K562 (cell line): ENCODE measurements at regions not wholly inside any gene's neighbourhood (a gene's known extent, or its start where the extent isn't known, plus 50 kb on each side); places are given as distances from the start of the nearest gene placed in this dataset.
A peak's percentile ranks its signal among the peaks of the same experiment; 100 is the strongest.

ENCODE experiments used
- ATAC-seq: fragments of 200-7000 bp; cut with Tn5 transposase; 3 replicates; pipeline ENCODE4 v1.9.1; 2020; ENCODE audit warnings: moderate library complexity
- BruUV-seq: library from RNA; stranded (reverse); fragments of 400-500 nt; replicated peaks from 2 replicates; lab custom pipeline; 2021; lab: Mats Ljungman, UMichigan
- CTCF ChIA-PET: fragments of 300-600 bp; formaldehyde crosslinking; extraction: SDS; loops from one replicate; lab custom pipeline; 2021; ENCODE audit warnings: low intra/inter-chr PET ratio; lab: Yijun Ruan, JAX
- POLR2A ChIA-PET: fragments of 300-600, 350-650 bp; sonication (Branson Sonifier 250); formaldehyde crosslinking; extraction: SDS; loops from one replicate; lab custom pipeline; 2021; ENCODE audit warnings: antibody characterized with exemption, inconsistent platforms; lab: Yijun Ruan, JAX
- DNase-seq, 4 experiments: peaks; one replicate each; pipeline versions ENCODE4 v3.0.0 to v3.0.0-alpha.2; 2011 to 2018; ENCODE audit warnings: low spot score in 3 of 4, mixed read lengths in 3 of 4; ENCODE audit errors: extremely low read depth in 1 of 4
- FAIRE-seq: peaks from 2 replicates; lab custom pipeline; 2011; peaks lifted over from hg19 to GRCh38; lab: Jason Lieb, UNC
- H2AFZ ChIP-seq: 2 replicates; pipeline ENCODE4 v1.6.0; 2011; ENCODE audit warnings: low read depth, low read length, control low read depth, inconsistent platforms
- H3K27ac ChIP-seq: fragments of 200-600 bp; 3 replicates; pipeline ENCODE4 v1.8.0; 2011; ENCODE audit warnings: low read depth, mild to moderate bottlenecking, control low read depth, inconsistent platforms, low read length, moderate library complexity, mixed read lengths; ENCODE audit errors: extremely low read depth
- H3K27me3 ChIP-seq, 2 experiments: fragments of 300-600 bp in 1 of 2; 2 replicates in 1 of 2; 3 replicates in 1 of 2; pipeline versions ENCODE4 v1.6.0 to v1.8.0; 2011; ENCODE audit warnings: inconsistent platforms in 2 of 2, low read length in 2 of 2, mild to moderate bottlenecking in 1 of 2, mixed read lengths in 1 of 2, moderate library complexity in 1 of 2; ENCODE audit not compliant: control insufficient read depth in 2 of 2, insufficient read depth in 2 of 2
- H3K36me3 ChIP-seq: fragments of 300-600 bp; 3 replicates; pipeline ENCODE4 v1.8.0; 2011; ENCODE audit warnings: mild to moderate bottlenecking, low read length, inconsistent platforms; ENCODE audit not compliant: control insufficient read depth, insufficient read depth
- H3K4me1 ChIP-seq, 2 experiments: fragments of 200-600 bp in 1 of 2; replicated peaks in 1 of 2; 2 replicates in 1 of 2; 3 replicates in 1 of 2; pipeline versions ENCODE4 v1.5.1 to v1.8.0; 2011; ENCODE audit warnings: inconsistent platforms in 2 of 2, low read length in 2 of 2, mild to moderate bottlenecking in 1 of 2, mixed read lengths in 1 of 2, moderate library complexity in 1 of 2; ENCODE audit not compliant: control insufficient read depth in 2 of 2, insufficient read depth in 2 of 2
- H3K4me2 ChIP-seq: 2 replicates; pipeline ENCODE4 v1.6.1; 2011; ENCODE audit warnings: low read length, control low read depth, inconsistent platforms, mixed read lengths; ENCODE audit not compliant: insufficient read depth
- H3K4me3 ChIP-seq: fragments of 200-600 bp; sonication (generic), shearing (Covaris generic); 2 replicates; pipeline ENCODE4 v1.5.1; 2016; ENCODE audit warnings: control low read depth, inconsistent platforms
- H3K79me2 ChIP-seq: fragments of 200-600 bp; 3 replicates; pipeline ENCODE4 v1.8.0; 2011; ENCODE audit warnings: low read length, inconsistent platforms; ENCODE audit not compliant: control insufficient read depth, insufficient read depth
- H3K9ac ChIP-seq, 2 experiments: 2 replicates each; pipeline versions ENCODE4 v1.6.0 to v1.6.1; 2011; ENCODE audit warnings: low read depth in 2 of 2, low read length in 2 of 2, control low read depth in 1 of 2, inconsistent platforms in 1 of 2, mild to moderate bottlenecking in 1 of 2, mixed read lengths in 1 of 2; ENCODE audit not compliant: insufficient read depth in 1 of 2
- H3K9me1 ChIP-seq: one replicate; pipeline ENCODE4 v1.6.0; 2011; ENCODE audit warnings: inconsistent platforms, mild to moderate bottlenecking, low read length, moderate library complexity; ENCODE audit not compliant: control insufficient read depth, insufficient read depth
- H3K9me3 ChIP-seq: replicated peaks from 2 replicates; pipeline ENCODE4 v1.5.1; 2011; ENCODE audit warnings: low read depth, low read length, inconsistent platforms; ENCODE audit not compliant: control insufficient read depth, insufficient read depth
- H4K20me1 ChIP-seq: replicated peaks from 2 replicates; pipeline ENCODE4 v1.6.1; 2011; ENCODE audit warnings: low read length, inconsistent platforms, mixed read lengths; ENCODE audit not compliant: control insufficient read depth, insufficient read depth
- GATA2 ChIP-seq: sonication (generic); formaldehyde crosslinking; IDR thresholded peaks from 2 replicates; pipeline ENCODE4 v1.4.0; 2020; ENCODE audit warnings: mild to moderate bottlenecking, missing genetic modification reagents
- JUND ChIP-seq, 2 experiments: IDR thresholded peaks; 2 replicates in 1 of 2; 3 replicates in 1 of 2; pipeline ENCODE4 v1.6.1; 2011; ENCODE audit warnings: borderline replicate concordance in 2 of 2, low read depth in 2 of 2, low read length in 2 of 2, improper control_type of control experiment in 1 of 2, missing biosample characterization in 1 of 2, missing genetic modification characterization in 1 of 2, missing genetic modification reagents in 1 of 2
- MGA ChIP-seq: fragments of 450-650 bp; IDR thresholded peaks from 2 replicates; pipeline ENCODE4 v1.6.1; 2016; ENCODE audit warnings: mild to moderate bottlenecking, moderate library complexity
- NCOR1 ChIP-seq: fragments of 450-650 bp; IDR thresholded peaks from 2 replicates; pipeline ENCODE4 v1.6.1; 2016; ENCODE audit warnings: mild to moderate bottlenecking, moderate library complexity
- NFATC3 ChIP-seq: fragments of 450-650 bp; IDR thresholded peaks from 2 replicates; pipeline ENCODE4 v1.6.1; 2017; ENCODE audit warnings: mild to moderate bottlenecking
- SMAD3 ChIP-seq: fragments of 450-650 bp; formaldehyde crosslinking; conservative IDR thresholded peaks from 2 replicates; pipeline ENCODE4 v1.4.0; 2020; ENCODE audit warnings: mild to moderate bottlenecking
- TAF7 ChIP-seq: fragments of 450-650 bp; IDR thresholded peaks from 2 replicates; pipeline ENCODE4 v1.6.1; 2016; ENCODE audit warnings: missing genetic modification characterization, missing compliant biosample characterization
- YBX1 ChIP-seq: fragments of 450-650 bp; IDR thresholded peaks from 2 replicates; pipeline ENCODE4 v1.7.1; 2016; ENCODE audit warnings: mild to moderate bottlenecking
- ZNF143 ChIP-seq: sonication (generic); formaldehyde crosslinking; IDR thresholded peaks from 2 replicates; pipeline ENCODE4 v1.9.0; 2022; ENCODE audit warnings: mild to moderate bottlenecking, missing genetic modification reagents
- ZNF239 ChIP-seq: fragments of 250-450 bp; sonication (Bioruptor Pico); IDR thresholded peaks from 2 replicates; pipeline ENCODE4 v1.4.0; 2020; ENCODE audit warnings: mild to moderate bottlenecking
- WGBS: fragments of 100-300 bp; shearing (Covaris generic); methylation state at CpG from one replicate; pipeline ENCODE4 v1.1.6; 2016; ENCODE audit warnings: low coverage, mixed read lengths; ENCODE audit not compliant: insufficient coverage; ENCODE audit errors: missing lambda C conversion rate; 5-methylcytosine and 5-hydroxymethylcytosine counted together
- in situ Hi-C: fragments of 300-500 bp; cut with MboI; formaldehyde crosslinking; loops from 4 replicates; pipeline ENCODE4 v1.15.0; 2018; ENCODE audit warnings: inconsistent platforms, mixed read lengths
- intact Hi-C: fragments of 100-400 bp; cut with micrococcal nuclease; formaldehyde crosslinking; loops from 2 replicates; pipeline ENCODE4 v1.14.2; 2022
- TF ChIP-seq, protein P1 (sequence below): fragments of 450-650 bp; formaldehyde crosslinking; IDR thresholded peaks from 2 replicates; pipeline ENCODE4 v1.4.0; 2020; ENCODE audit warnings: mild to moderate bottlenecking, mixed read lengths

GRCh38 chr7:50228148-50228547 lies 76.4 kb upstream of the IKZF1 start:
- in situ Hi-C loops (no loop called here), intact Hi-C loops (loop anchor here (5.0 kb wide), 2 partner anchors 79 to 139 kb away; no protein-coding TSS in a partner anchor)
- DNase-seq (no peak), FAIRE-seq (no peak), ATAC-seq (peak; percentile 77)
- Histone ChIP-seq H3K79me2 (no peaks in the 10 kb centered on the region), H3K9ac (peak overlapping the region in 1 of 2 experiments; percentile 36; a peak in 1 of 4 replicates), H3K36me3 (no peaks in the 10 kb centered on the region), H3K27me3 (no peaks in the 10 kb centered on the region), H3K4me1 (peaks cover 9 to 16% of the 10 kb centered on the region in 2 experiments), H3K4me2 (peak overlapping the region; percentile 57; the same call in 1 of the 2 replicates), H3K27ac (peak overlapping the region; percentile 68), H3K4me3 (no peak overlapping the region), H2AFZ (peak overlapping the region; percentile 96), H3K9me1 (no peaks in the 10 kb centered on the region), H4K20me1 (no peaks in the 10 kb centered on the region), H3K9me3 (peaks cover 10% of the 10 kb centered on the region)
- ChIA-PET CTCF (no interaction called here), POLR2A (interaction anchor here (0.5 to 2.5 kb wide), 5 partner anchors 10 to 179 kb away, joined by 3 to 10 read pairs (median 4); no protein-coding TSS in a partner anchor)
- 15% methylated on average over 4 of the region's 4 CpGs for WGBS
- no TSS peak for BruUV-seq
- no peak for TF ChIP-seq MGA
- TF ChIP-seq YBX1: no peak
- no peak for TF ChIP-seq SMAD3 (CRISPR knock-in tag)
- TF ChIP-seq ZNF143 (CRISPR knock-in tag): no peak
- TF ChIP-seq JUND (IDR thresholded peaks at IDR 0.05; ENCODE audit: borderline replicate concordance, low read depth, low read length): no peak
- TF ChIP-seq JUND (tag; IDR thresholded peaks at IDR 0.05; ENCODE audit: borderline replicate concordance, low read depth, low read length): 0 out of 3 replicates have a peak, but pooled peaks have one; percentile 1
- no peak for TF ChIP-seq NFATC3
- no peak for TF ChIP-seq NCOR1
- TF ChIP-seq ZNF239: no peak
- TF ChIP-seq TAF7 (tag): no peak
- TF ChIP-seq, protein P1, sequence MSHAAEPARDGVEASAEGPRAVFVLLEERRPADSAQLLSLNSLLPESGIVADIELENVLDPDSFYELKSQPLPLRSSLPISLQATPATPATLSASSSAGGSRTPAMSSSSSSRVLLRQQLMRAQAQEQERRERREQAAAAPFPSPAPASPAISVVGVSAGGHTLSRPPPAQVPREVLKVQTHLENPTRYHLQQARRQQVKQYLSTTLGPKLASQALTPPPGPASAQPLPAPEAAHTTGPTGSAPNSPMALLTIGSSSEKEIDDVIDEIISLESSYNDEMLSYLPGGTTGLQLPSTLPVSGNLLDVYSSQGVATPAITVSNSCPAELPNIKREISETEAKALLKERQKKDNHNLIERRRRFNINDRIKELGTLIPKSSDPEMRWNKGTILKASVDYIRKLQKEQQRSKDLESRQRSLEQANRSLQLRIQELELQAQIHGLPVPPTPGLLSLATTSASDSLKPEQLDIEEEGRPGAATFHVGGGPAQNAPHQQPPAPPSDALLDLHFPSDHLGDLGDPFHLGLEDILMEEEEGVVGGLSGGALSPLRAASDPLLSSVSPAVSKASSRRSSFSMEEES (CRISPR knock-in tag): no peak
- TF ChIP-seq GATA2 (CRISPR knock-in tag): no peak
